ENCODE measurements at regions not wholly inside any gene's neighbourhood (a gene's known extent, or its start where the extent isn't known, plus 50 kb on each side); places are given as distances from the start of the nearest gene placed in this dataset.

- TF ChIP-seq SPI1 (IDR thresholded peaks at IDR 0.05; ENCODE audit: borderline replicate concordance, insufficient read depth, low read depth, low read length): no peak
- TF ChIP-seq ESRRA (IDR thresholded peaks at IDR 0.05; ENCODE audit: low read length): no peak
- no peak for TF ChIP-seq REST (IDR thresholded peaks at IDR 0.05; ENCODE audit: low read depth, low read length)
- no peak for TF ChIP-seq RAD21 (IDR thresholded peaks at IDR 0.05; ENCODE audit: insufficient read depth, low read depth, low read length)
- no peak for TF ChIP-seq YBX1 (IDR thresholded peaks at IDR 0.05)
- TF ChIP-seq CTCF (IDR thresholded peaks at IDR 0.05 in 2 of 3, conservative IDR thresholded peaks at IDR 0.05 in 1 of 3; ENCODE audit: control insufficient read depth in 2 of 3, extremely low read depth in 1 of 3, insufficient read depth in 1 of 3, low read depth in 3 of 3, low read length in 3 of 3): no peak
- TF ChIP-seq ZNF274 (IDR thresholded peaks at IDR 0.05; ENCODE audit: insufficient read depth, insufficient read length): no peak
- TF ChIP-seq TAF1 (IDR thresholded peaks at IDR 0.05; ENCODE audit: borderline replicate concordance, low read depth, low read length): no peak
- TF ChIP-seq BMI1 (IDR thresholded peaks at IDR 0.05; ENCODE audit: borderline replicate concordance): no peak
These were observed 101.2 kb upstream of the KLF13 start for GRCh38 chr15:31225356-31225955.
